GM06990 (cell line): ENCODE measurements at regions not wholly inside any gene's neighbourhood (a gene's known extent, or its start where the extent isn't known, plus 50 kb on each side); places are given as distances from the start of the nearest gene placed in this dataset.

Experiments
- DNase-seq: peaks from one replicate; pipeline ENCODE4 v3.0.0-alpha.2; 2011; ENCODE audit not compliant: insufficient read length; ENCODE audit errors: extremely low read depth
- H3K27me3 ChIP-seq: replicated peaks from 2 replicates; pipeline ENCODE4 v1.6.0; 2011; ENCODE audit warnings: low read length; ENCODE audit not compliant: control insufficient read depth, insufficient read depth
- H3K36me3 ChIP-seq: 2 replicates; pipeline ENCODE4 v1.5.1; 2011; ENCODE audit warnings: low read length; ENCODE audit not compliant: control insufficient read depth, insufficient read depth
- H3K4me3 ChIP-seq: replicated peaks from 2 replicates; pipeline ENCODE4 v1.5.1; 2011; ENCODE audit warnings: low read depth, mild to moderate bottlenecking, control low read depth, low read length
- TF ChIP-seq, protein P1 (sequence below): IDR thresholded peaks from 2 replicates; pipeline ENCODE4 v1.5.1; 2011; ENCODE audit warnings: low read length, control low read depth, mild to moderate bottlenecking, inconsistent platforms; ENCODE audit not compliant: insufficient read depth, poor library complexity, severe bottlenecking

DNA sequence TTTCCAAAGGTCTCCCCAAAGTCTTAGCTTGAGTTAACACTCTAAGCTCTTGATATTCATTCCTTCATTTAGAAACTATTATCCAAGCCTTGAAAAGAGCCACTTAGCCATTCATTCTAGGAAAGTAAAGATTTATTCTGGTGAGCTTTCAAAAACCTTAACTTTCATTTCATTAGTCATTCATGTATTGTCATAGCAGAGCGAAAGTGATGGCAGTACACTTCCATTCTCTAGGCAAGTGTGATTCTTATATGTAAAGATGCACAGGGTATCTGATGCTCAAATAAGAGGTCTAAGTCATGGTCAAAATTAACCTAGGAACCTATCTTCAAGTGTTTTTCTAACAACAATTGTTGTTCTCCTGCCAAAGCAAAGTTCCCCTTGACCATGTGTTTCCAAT, 553.0 kb upstream of the FANCL start:
- H3K4me3 ChIP-seq, result no peak overlapping the region
- H3K27me3 ChIP-seq, result no peaks in the 10 kb centered on the region
- no peaks in the 10 kb centered on the region for H3K36me3 ChIP-seq
- TF ChIP-seq, protein P1, sequence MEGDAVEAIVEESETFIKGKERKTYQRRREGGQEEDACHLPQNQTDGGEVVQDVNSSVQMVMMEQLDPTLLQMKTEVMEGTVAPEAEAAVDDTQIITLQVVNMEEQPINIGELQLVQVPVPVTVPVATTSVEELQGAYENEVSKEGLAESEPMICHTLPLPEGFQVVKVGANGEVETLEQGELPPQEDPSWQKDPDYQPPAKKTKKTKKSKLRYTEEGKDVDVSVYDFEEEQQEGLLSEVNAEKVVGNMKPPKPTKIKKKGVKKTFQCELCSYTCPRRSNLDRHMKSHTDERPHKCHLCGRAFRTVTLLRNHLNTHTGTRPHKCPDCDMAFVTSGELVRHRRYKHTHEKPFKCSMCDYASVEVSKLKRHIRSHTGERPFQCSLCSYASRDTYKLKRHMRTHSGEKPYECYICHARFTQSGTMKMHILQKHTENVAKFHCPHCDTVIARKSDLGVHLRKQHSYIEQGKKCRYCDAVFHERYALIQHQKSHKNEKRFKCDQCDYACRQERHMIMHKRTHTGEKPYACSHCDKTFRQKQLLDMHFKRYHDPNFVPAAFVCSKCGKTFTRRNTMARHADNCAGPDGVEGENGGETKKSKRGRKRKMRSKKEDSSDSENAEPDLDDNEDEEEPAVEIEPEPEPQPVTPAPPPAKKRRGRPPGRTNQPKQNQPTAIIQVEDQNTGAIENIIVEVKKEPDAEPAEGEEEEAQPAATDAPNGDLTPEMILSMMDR, result no peak
- peak; percentile 12 for DNase-seq

DNA sequence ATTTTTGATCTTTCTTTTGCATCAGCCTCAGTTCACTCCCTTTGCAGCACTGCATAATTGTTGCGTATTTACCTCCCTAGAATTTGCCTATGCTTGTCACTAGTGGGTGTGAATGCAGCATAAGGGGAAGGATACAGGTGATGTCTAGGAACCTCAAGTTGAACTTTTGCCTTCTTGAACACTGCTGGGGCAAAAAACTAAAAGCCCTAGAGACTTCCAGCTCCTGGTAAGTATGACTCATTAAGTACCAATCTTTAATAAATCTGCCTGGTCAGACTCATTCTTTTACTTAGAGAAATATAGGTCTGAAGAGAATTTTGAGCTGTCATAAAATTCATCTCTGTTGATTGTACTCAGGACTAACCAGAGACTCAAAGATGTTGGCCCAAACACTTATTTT, 547.3 kb upstream of the FANCL start:
- peak; percentile 15 for DNase-seq
- TF ChIP-seq, protein P1, result no peak
- no peaks in the 10 kb centered on the region for H3K27me3 ChIP-seq
- H3K4me3 ChIP-seq, result no peak overlapping the region
- no peaks in the 10 kb centered on the region for H3K36me3 ChIP-seq

DNA sequence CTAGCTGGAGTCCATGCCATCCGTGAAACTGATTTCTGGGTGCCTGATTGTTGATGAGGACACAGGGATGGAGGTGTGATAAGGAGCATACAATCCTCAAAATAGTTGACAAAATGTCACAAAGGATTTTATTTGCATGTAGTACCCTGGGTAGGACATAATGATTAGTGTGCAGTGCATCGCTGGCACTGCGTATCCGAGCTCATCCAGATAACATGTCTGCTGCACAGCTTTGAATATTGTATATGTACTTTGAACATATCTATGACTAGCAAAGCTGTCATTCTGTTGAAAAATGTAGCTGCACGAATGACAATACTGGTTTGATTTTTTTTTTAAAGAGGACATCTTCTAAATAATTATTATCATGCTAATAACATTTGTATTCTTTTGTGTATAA, 529.7 kb upstream of the FANCL start:
- no peak for DNase-seq
- Histone ChIP-seq H3K27me3 (no peaks in the 10 kb centered on the region; the same call in 1 of the 2 replicates), H3K4me3 (no peak overlapping the region), H3K36me3 (no peaks in the 10 kb centered on the region)
- TF ChIP-seq, protein P1, result no peak

DNA sequence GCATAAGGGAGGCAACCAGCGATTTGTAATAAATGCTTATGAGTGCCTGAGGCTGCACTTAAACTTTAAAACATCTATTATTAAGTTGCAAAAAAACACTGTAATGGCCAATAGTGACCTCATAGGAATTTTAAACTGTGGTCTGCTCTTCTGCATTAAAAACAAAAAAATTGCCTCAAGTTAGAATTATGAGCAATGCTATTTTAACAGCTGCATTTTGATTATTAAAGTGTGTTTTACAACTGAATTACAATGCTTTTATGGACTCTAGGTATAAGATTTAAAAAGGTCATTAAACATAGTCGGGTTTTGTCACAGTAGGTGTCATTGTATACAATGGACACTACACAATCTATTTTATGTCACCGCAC, 528.7 kb upstream of the FANCL start:
- TF ChIP-seq, protein P1, result no peak
- DNase-seq, result no peak
- no peaks in the 10 kb centered on the region; the same call in 1 of the 2 replicates for H3K27me3 ChIP-seq
- H3K36me3 ChIP-seq, result no peaks in the 10 kb centered on the region
- H3K4me3 ChIP-seq, result no peak overlapping the region

DNA sequence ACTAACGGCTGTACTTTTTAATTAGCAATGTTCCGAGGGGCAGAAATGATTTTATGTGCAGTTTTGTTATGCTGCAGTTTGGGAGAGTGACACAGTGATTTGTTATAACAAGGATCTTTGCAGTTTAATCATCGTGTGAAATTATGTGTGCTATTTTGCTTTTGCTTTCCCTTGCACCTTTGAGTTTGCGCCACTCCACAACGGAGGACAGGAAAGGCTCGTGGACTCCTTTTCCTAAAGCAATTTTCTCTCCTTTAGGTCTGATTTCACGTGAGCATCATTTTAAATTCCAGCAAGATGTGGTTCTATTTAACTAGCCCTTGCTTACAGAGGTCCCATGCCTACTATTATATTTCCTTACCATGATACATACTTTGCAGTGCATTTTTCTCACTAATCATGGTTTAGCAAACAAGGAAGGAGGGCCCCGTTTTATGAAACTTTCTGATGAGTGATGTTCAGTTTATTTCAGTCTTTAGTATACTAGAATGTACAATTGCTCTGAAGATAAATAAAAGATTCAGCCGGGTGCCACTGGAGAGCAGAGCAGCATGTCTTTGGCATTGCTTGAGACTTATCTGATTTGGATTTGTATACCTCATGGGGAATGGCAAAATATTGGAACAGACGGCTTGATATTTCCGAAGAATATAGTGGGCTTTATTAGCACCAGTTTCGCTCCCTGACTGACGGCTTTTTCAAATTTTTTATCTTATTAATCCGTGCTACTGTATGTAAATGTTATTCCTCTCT, 528.2 kb upstream of the FANCL start:
- no peaks in the 10 kb centered on the region; the same call in 1 of the 2 replicates for H3K27me3 ChIP-seq
- DNase-seq, result no peak
- TF ChIP-seq, protein P1, result no peak
- H3K4me3 ChIP-seq, result no peak overlapping the region
- H3K36me3 ChIP-seq, result no peaks in the 10 kb centered on the region
